RWPE2 (cell line): ENCODE measurements at regions not wholly inside any gene's neighbourhood (a gene's known extent, or its start where the extent isn't known, plus 50 kb on each side); places are given as distances from the start of the nearest gene placed in this dataset.

Source experiments
- ATAC-seq: fragments of 200-7000 bp; cut with Tn5 transposase; 3 replicates; pipeline ENCODE4 v1.9.1; 2021; ENCODE audit warnings: low read depth
- DNase-seq: peaks from one replicate; pipeline ENCODE4 v3.0.0-alpha.2; 2020; ENCODE audit warnings: low spot score
- H3K27ac ChIP-seq: fragments of 450-650 bp; 2 replicates; pipeline ENCODE4 v1.5.1; 2017; ENCODE audit warnings: mild to moderate bottlenecking; ENCODE audit not compliant: poor library complexity, severe bottlenecking
- H3K27me3 ChIP-seq: fragments of 250-450 bp; sonication (Bioruptor Pico); 2 replicates; pipeline ENCODE4 v1.5.1; 2021; ENCODE audit warnings: mild to moderate bottlenecking, moderate library complexity; ENCODE audit not compliant: insufficient read depth, poor library complexity, severe bottlenecking
- H3K36me3 ChIP-seq: fragments of 250-450 bp; sonication (Bioruptor Pico); 2 replicates; pipeline ENCODE4 v1.5.1; 2020; ENCODE audit warnings: low read depth, mild to moderate bottlenecking, moderate library complexity
- H3K4me1 ChIP-seq: fragments of 250-450 bp; sonication (Bioruptor Pico); 2 replicates; pipeline ENCODE4 v1.5.1; 2021; ENCODE audit warnings: mild to moderate bottlenecking, moderate library complexity; ENCODE audit not compliant: insufficient read depth, poor library complexity, severe bottlenecking
- H3K4me3 ChIP-seq: fragments of 250-450 bp; sonication (Bioruptor Pico); 2 replicates; pipeline ENCODE4 v1.5.1; 2021; ENCODE audit warnings: mild to moderate bottlenecking, moderate library complexity; ENCODE audit not compliant: severe bottlenecking
- H3K9me3 ChIP-seq: fragments of 250-450 bp; sonication (Bioruptor Pico); 2 replicates; pipeline ENCODE4 v1.5.1; 2021; ENCODE audit warnings: mild to moderate bottlenecking, moderate library complexity; ENCODE audit not compliant: severe bottlenecking
- CTCF ChIP-seq: fragments of 450-650 bp; IDR thresholded peaks from one replicate; pipeline ENCODE4 v1.5.1; 2017; ENCODE audit warnings: mild to moderate bottlenecking, moderate library complexity; ENCODE audit not compliant: poor library complexity, severe bottlenecking

DNA sequence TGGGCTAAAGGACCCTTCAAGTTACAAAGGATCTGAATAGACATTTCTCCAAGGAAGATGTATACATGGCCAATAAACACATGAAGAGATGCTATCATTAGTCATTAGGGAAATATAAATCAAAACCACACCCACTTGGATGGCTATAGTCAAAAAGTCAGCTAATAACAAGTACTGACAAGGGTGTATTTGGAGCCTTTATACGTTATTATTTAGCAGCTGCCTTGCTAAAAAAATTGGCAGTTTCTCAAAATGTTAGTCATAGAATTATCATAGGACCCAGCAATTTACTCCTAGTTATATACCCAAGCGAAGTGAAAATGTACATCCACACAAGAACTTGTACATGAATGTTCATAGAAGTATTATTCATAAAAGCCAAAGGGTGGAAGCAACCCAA is 112.7 kb upstream of the DUSP21 start:
- Histone ChIP-seq H3K36me3 (no peaks in the 10 kb centered on the region), H3K4me3 (no peak overlapping the region), H3K27me3 (no peaks in the 10 kb centered on the region), H3K27ac (no peak overlapping the region), H3K9me3 (no peaks in the 10 kb centered on the region), H3K4me1 (no peaks in the 10 kb centered on the region)
- ATAC-seq (peak; percentile 58), DNase-seq (no peak)
- no peak for TF ChIP-seq CTCF

- ATAC-seq (no peak), DNase-seq (no peak)
- Histone ChIP-seq H3K4me1 (no peaks in the 10 kb centered on the region), H3K9me3 (no peaks in the 10 kb centered on the region), H3K4me3 (no peak overlapping the region), H3K27me3 (no peaks in the 10 kb centered on the region), H3K27ac (no peak overlapping the region), H3K36me3 (no peaks in the 10 kb centered on the region)
- no peak for TF ChIP-seq CTCF
Measured at GRCh38 chrX:44723426-44723825, 120.4 kb upstream of the DUSP21 start.

GRCh38 chrX:44708470-44708869 is 135.4 kb upstream of the DUSP21 start:
- Histone ChIP-seq H3K4me1 (no peaks in the 10 kb centered on the region), H3K36me3 (no peaks in the 10 kb centered on the region), H3K27me3 (no peaks in the 10 kb centered on the region), H3K27ac (no peak overlapping the region), H3K9me3 (no peaks in the 10 kb centered on the region), H3K4me3 (no peak overlapping the region)
- ATAC-seq (no peak), DNase-seq (no peak)
- TF ChIP-seq CTCF = no peak

DNA sequence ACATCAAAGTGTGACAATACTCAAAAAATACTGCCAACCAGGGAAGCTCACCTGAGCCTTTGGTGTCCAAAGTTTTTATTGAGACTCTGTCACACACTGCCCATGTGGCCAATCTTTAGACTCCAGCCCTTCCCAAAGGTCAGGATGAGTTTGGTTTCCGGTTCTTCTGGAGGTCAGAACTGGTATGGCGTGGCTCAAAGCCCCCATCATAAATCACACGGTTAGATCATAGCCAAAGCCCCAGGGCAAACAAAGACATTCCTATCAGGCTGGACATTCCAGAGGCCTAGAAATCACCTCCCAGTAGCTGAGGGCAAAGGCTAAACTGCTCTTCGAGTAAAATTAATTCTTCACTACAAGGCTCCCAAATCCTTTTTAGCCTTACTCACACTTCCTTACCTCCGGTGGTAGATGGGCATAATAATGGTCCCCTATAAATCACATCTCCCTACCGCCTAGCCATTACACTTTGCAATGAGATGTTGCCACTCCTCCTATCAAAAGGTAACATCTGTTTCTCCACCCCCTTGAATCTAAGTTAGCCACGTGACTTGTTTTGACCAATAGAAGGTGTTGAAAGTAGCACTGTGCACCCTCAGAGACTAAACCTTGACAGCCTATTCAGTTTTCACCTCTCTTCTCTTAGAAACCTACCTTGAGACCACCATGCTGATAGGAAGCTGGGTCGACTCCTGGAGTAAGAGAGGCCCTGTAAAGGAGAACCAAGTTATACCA is 137.8 kb upstream of the DUSP21 start:
- no peak for TF ChIP-seq CTCF
- no peak; the same call in 2 of the 3 replicates for ATAC-seq
- Histone ChIP-seq H3K9me3 (no peaks in the 10 kb centered on the region), H3K4me1 (no peaks in the 10 kb centered on the region), H3K4me3 (no peak overlapping the region), H3K36me3 (no peaks in the 10 kb centered on the region), H3K27ac (no peak overlapping the region), H3K27me3 (no peaks in the 10 kb centered on the region)
- DNase-seq = no peak

- Histone ChIP-seq H3K27me3 (no peaks in the 10 kb centered on the region), H3K9me3 (no peaks in the 10 kb centered on the region), H3K27ac (no peak overlapping the region), H3K36me3 (no peaks in the 10 kb centered on the region), H3K4me3 (no peak overlapping the region), H3K4me1 (no peaks in the 10 kb centered on the region)
- no peak for ATAC-seq
- no peak for DNase-seq
- no peak for TF ChIP-seq CTCF
Measured at GRCh38 chrX:44698357-44698756, 145.5 kb upstream of the DUSP21 start.
